ENCODE measurements at regions not wholly inside any gene's neighbourhood (a gene's known extent, or its start where the extent isn't known, plus 50 kb on each side); places are given as distances from the start of the nearest gene placed in this dataset.
"Not testable (repeated sequence)": the region's sequence is repeated elsewhere in the genome, so short reads cannot be mapped to it uniquely, and the experiment has no call there.

GRCh38 chr3:87691109-87691508 is 367.7 kb downstream of the CGGBP1 start:
- Mint-ChIP-seq H3K9me3 (no peaks in the 10 kb centered on the region), H3K4me3 (no peak overlapping the region), H3K4me1 (ENCODE audit: low read depth) (no peaks in the 10 kb centered on the region), H3K36me3 (no peaks in the 10 kb centered on the region), H3K27ac (no peak overlapping the region), H3K27me3 (no peaks in the 10 kb centered on the region)
- ChIA-PET CTCF (no interaction called here), POLR2A (no interaction called here)
- intact Hi-C loops (cut with micrococcal nuclease): no loop called here
- no peak for DNase-seq

GRCh38 chr3:87678984-87679660 is 379.7 kb downstream of the CGGBP1 start:
- H3K4me3 Mint-ChIP-seq; H3K27me3 Mint-ChIP-seq; H3K27ac Mint-ChIP-seq; DNase-seq; intact Hi-C loops (cut with micrococcal nuclease); H3K36me3 Mint-ChIP-seq; H3K4me1 Mint-ChIP-seq (ENCODE audit: low read depth); H3K9me3 Mint-ChIP-seq; POLR2A ChIA-PET; CTCF ChIA-PET: not testable (repeated sequence)

- Mint-ChIP-seq H3K27me3 (peaks cover 3% of the 10 kb centered on the region), H3K4me3 (no peak overlapping the region), H3K36me3 (no peaks in the 10 kb centered on the region), H3K27ac (no peak overlapping the region), H3K9me3 (no peaks in the 10 kb centered on the region), H3K4me1 (ENCODE audit: low read depth) (peaks cover 5% of the 10 kb centered on the region)
- ChIA-PET CTCF (no interaction called here), POLR2A (no interaction called here)
- DNase-seq: no peak
- intact Hi-C loops (cut with micrococcal nuclease): no loop called here
Observed at GRCh38 chr3:87674397-87675161, 384.2 kb downstream of the CGGBP1 start.

- no peak overlapping the region for H3K4me3 Mint-ChIP-seq
- POLR2A ChIA-PET: no interaction called here
- H3K9me3 Mint-ChIP-seq: no peaks in the 10 kb centered on the region
- peaks cover 3% of the 10 kb centered on the region for H3K27me3 Mint-ChIP-seq
- intact Hi-C loops (cut with micrococcal nuclease): no loop called here
- CTCF ChIA-PET: no interaction called here
- no peaks in the 10 kb centered on the region for H3K36me3 Mint-ChIP-seq
- H3K27ac Mint-ChIP-seq: no peak overlapping the region
- DNase-seq: no peak
- H3K4me1 Mint-ChIP-seq (ENCODE audit: low read depth): peaks cover 5% of the 10 kb centered on the region
Observed at GRCh38 chr3:87673132-87673531, 385.7 kb downstream of the CGGBP1 start.

GRCh38 chr3:87654184-87654583 is 377.8 kb upstream of the POU1F1 start:
- Mint-ChIP-seq H3K4me1 (ENCODE audit: low read depth) (no peaks in the 10 kb centered on the region), H3K27ac (no peak overlapping the region), H3K36me3 (no peaks in the 10 kb centered on the region), H3K27me3 (no peaks in the 10 kb centered on the region), H3K4me3 (no peak overlapping the region), H3K9me3 (no peaks in the 10 kb centered on the region)
- ChIA-PET CTCF (no interaction called here), POLR2A (no interaction called here)
- DNase-seq: no peak
- intact Hi-C loops (cut with micrococcal nuclease): no loop called here

- H3K9me3 Mint-ChIP-seq; H3K27ac Mint-ChIP-seq; POLR2A ChIA-PET; intact Hi-C loops (cut with micrococcal nuclease); H3K4me1 Mint-ChIP-seq (ENCODE audit: low read depth); CTCF ChIA-PET; H3K27me3 Mint-ChIP-seq; DNase-seq; H3K36me3 Mint-ChIP-seq; H3K4me3 Mint-ChIP-seq: not testable (repeated sequence)
Observed at GRCh38 chr3:87653138-87653537, 376.8 kb upstream of the POU1F1 start.

GRCh38 chr3:87634426-87634825 is 358.0 kb upstream of the POU1F1 start:
- Mint-ChIP-seq H3K4me3 (no peak overlapping the region), H3K9me3 (peaks cover under 1% of the 10 kb centered on the region), H3K4me1 (ENCODE audit: low read depth) (no peaks in the 10 kb centered on the region), H3K27ac (no peak overlapping the region), H3K36me3 (no peaks in the 10 kb centered on the region), H3K27me3 (no peaks in the 10 kb centered on the region)
- ChIA-PET CTCF (no interaction called here), POLR2A (no interaction called here)
- intact Hi-C loops (cut with micrococcal nuclease): no loop called here
- DNase-seq: no peak

- H3K36me3 Mint-ChIP-seq: no peaks in the 10 kb centered on the region
- H3K27ac Mint-ChIP-seq: no peak overlapping the region
- ChIA-PET POLR2A (no interaction called here), CTCF (no interaction called here)
- intact Hi-C loops (cut with micrococcal nuclease): no loop called here
- H3K9me3 Mint-ChIP-seq: peaks cover 7% of the 10 kb centered on the region
- H3K27me3 Mint-ChIP-seq: no peaks in the 10 kb centered on the region
- H3K4me1 Mint-ChIP-seq (ENCODE audit: low read depth): no peaks in the 10 kb centered on the region
- no peak for DNase-seq
- H3K4me3 Mint-ChIP-seq: no peak overlapping the region
Observed at GRCh38 chr3:87627316-87627715, 350.9 kb upstream of the POU1F1 start.

GRCh38 chr3:87626546-87626945 is 350.2 kb upstream of the POU1F1 start:
- CTCF ChIA-PET: no interaction called here
- Mint-ChIP-seq H3K4me3 (no peak overlapping the region), H3K4me1 (ENCODE audit: low read depth) (no peaks in the 10 kb centered on the region), H3K36me3 (no peaks in the 10 kb centered on the region), H3K9me3 (peaks cover 7% of the 10 kb centered on the region), H3K27ac (no peak overlapping the region), H3K27me3 (no peaks in the 10 kb centered on the region)
- intact Hi-C loops (cut with micrococcal nuclease): no loop called here
- POLR2A ChIA-PET: no interaction called here
- DNase-seq: no peak

- CTCF ChIA-PET: no interaction called here
- no peak overlapping the region for H3K27ac Mint-ChIP-seq
- intact Hi-C loops (cut with micrococcal nuclease): no loop called here
- H3K9me3 Mint-ChIP-seq: peaks cover 7% of the 10 kb centered on the region
- no peaks in the 10 kb centered on the region for H3K4me1 Mint-ChIP-seq (ENCODE audit: low read depth)
- H3K4me3 Mint-ChIP-seq: no peak overlapping the region
- no peaks in the 10 kb centered on the region for H3K36me3 Mint-ChIP-seq
- H3K27me3 Mint-ChIP-seq: no peaks in the 10 kb centered on the region
- POLR2A ChIA-PET: no interaction called here
- DNase-seq: no peak
Observed at GRCh38 chr3:87625876-87626275, 349.5 kb upstream of the POU1F1 start.

- Mint-ChIP-seq H3K4me3 (no peak overlapping the region), H3K9me3 (peaks cover 7% of the 10 kb centered on the region), H3K36me3 (no peaks in the 10 kb centered on the region), H3K4me1 (ENCODE audit: low read depth) (no peaks in the 10 kb centered on the region), H3K27ac (no peak overlapping the region), H3K27me3 (no peaks in the 10 kb centered on the region)
- ChIA-PET POLR2A (no interaction called here), CTCF (no interaction called here)
- DNase-seq: no peak
- intact Hi-C loops (cut with micrococcal nuclease): no loop called here
Observed at GRCh38 chr3:87624860-87625259, 348.5 kb upstream of the POU1F1 start.

- intact Hi-C loops (cut with micrococcal nuclease): no loop called here
- H3K36me3 Mint-ChIP-seq: no peaks in the 10 kb centered on the region
- no peaks in the 10 kb centered on the region for H3K4me1 Mint-ChIP-seq (ENCODE audit: low read depth)
- H3K27ac Mint-ChIP-seq: no peak overlapping the region
- peaks cover under 1% of the 10 kb centered on the region for H3K9me3 Mint-ChIP-seq
- ChIA-PET CTCF (no interaction called here), POLR2A (no interaction called here)
- no peak overlapping the region for H3K4me3 Mint-ChIP-seq
- DNase-seq: no peak
- H3K27me3 Mint-ChIP-seq: no peaks in the 10 kb centered on the region
Observed at GRCh38 chr3:87621667-87622066, 345.3 kb upstream of the POU1F1 start.

GRCh38 chr3:87615506-87615905 is 339.1 kb upstream of the POU1F1 start:
- H3K4me1 Mint-ChIP-seq (ENCODE audit: low read depth): no peaks in the 10 kb centered on the region
- intact Hi-C loops (cut with micrococcal nuclease): no loop called here
- no peaks in the 10 kb centered on the region for H3K27me3 Mint-ChIP-seq
- CTCF ChIA-PET: no interaction called here
- POLR2A ChIA-PET: no interaction called here
- no peak overlapping the region for H3K27ac Mint-ChIP-seq
- no peak overlapping the region for H3K4me3 Mint-ChIP-seq
- no peak for DNase-seq
- peaks cover 22% of the 10 kb centered on the region for H3K9me3 Mint-ChIP-seq
- H3K36me3 Mint-ChIP-seq: peaks cover 1% of the 10 kb centered on the region

All from activated CD4-positive, alpha-beta memory T cell treated with anti-CD3 and anti-CD28 coated beads for 36 hours (primary cell).